WERI-Rb-1 (cell line): ENCODE measurements at regions not wholly inside any gene's neighbourhood (a gene's known extent, or its start where the extent isn't known, plus 50 kb on each side); places are given as distances from the start of the nearest gene placed in this dataset.

ENCODE experiments used
- DNase-seq: peaks from one replicate; pipeline ENCODE4 v3.0.0-alpha.2; 2020
- H3K27ac ChIP-seq: fragments of 250-450 bp; sonication (Bioruptor Pico); 2 replicates; pipeline ENCODE4 v1.5.1; 2020; ENCODE audit warnings: mild to moderate bottlenecking, moderate library complexity
- H3K27me3 ChIP-seq: fragments of 250-450 bp; sonication (Bioruptor Pico); 2 replicates; pipeline ENCODE4 v1.5.1; 2021; ENCODE audit warnings: mild to moderate bottlenecking, low read depth, moderate library complexity; ENCODE audit not compliant: insufficient read depth, severe bottlenecking
- H3K36me3 ChIP-seq: fragments of 250-450 bp; sonication (Bioruptor Pico); 2 replicates; pipeline ENCODE4 v1.5.1; 2020; ENCODE audit warnings: mild to moderate bottlenecking, moderate library complexity
- H3K4me3 ChIP-seq: 2 replicates; pipeline ENCODE4 v1.5.1; 2011; ENCODE audit warnings: low read depth, mild to moderate bottlenecking, control low read depth, low read length
- H3K9me3 ChIP-seq: fragments of 250-450 bp; sonication (Bioruptor Pico); 2 replicates; pipeline ENCODE4 v1.5.1; 2021; ENCODE audit warnings: mild to moderate bottlenecking, moderate library complexity; ENCODE audit not compliant: severe bottlenecking
- TF ChIP-seq, protein P1 (sequence below): IDR thresholded peaks from 2 replicates; pipeline ENCODE4 v1.5.1; 2011; ENCODE audit warnings: low read depth, mild to moderate bottlenecking, control low read depth, inconsistent platforms, low read length

DNA sequence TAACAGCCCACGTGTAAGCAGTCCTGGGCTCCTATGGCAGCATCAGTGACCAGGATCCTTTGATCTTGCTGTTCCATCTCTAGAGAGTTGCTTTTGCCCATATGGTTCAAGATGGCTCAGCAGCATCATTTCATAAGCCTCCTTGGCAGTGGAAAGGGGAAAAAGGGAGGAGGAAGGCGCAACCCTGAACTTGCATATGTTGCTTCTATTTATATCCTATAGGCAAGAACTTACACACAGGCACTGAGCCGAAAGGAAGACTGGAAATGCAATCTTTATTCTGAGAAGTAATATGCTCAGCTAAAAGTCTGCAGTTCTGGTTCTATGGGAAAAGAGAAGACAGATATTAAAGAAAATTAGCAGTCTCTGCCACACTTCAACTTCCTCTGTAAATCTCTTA, 167.7 kb upstream of the PLXNC1 start:
- Histone ChIP-seq H3K27me3 (no peaks in the 10 kb centered on the region), H3K27ac (no peak overlapping the region), H3K4me3 (no peak overlapping the region), H3K36me3 (no peaks in the 10 kb centered on the region), H3K9me3 (peaks cover 4% of the 10 kb centered on the region)
- no peak for DNase-seq
- TF ChIP-seq, protein P1, sequence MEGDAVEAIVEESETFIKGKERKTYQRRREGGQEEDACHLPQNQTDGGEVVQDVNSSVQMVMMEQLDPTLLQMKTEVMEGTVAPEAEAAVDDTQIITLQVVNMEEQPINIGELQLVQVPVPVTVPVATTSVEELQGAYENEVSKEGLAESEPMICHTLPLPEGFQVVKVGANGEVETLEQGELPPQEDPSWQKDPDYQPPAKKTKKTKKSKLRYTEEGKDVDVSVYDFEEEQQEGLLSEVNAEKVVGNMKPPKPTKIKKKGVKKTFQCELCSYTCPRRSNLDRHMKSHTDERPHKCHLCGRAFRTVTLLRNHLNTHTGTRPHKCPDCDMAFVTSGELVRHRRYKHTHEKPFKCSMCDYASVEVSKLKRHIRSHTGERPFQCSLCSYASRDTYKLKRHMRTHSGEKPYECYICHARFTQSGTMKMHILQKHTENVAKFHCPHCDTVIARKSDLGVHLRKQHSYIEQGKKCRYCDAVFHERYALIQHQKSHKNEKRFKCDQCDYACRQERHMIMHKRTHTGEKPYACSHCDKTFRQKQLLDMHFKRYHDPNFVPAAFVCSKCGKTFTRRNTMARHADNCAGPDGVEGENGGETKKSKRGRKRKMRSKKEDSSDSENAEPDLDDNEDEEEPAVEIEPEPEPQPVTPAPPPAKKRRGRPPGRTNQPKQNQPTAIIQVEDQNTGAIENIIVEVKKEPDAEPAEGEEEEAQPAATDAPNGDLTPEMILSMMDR: no peak

DNA sequence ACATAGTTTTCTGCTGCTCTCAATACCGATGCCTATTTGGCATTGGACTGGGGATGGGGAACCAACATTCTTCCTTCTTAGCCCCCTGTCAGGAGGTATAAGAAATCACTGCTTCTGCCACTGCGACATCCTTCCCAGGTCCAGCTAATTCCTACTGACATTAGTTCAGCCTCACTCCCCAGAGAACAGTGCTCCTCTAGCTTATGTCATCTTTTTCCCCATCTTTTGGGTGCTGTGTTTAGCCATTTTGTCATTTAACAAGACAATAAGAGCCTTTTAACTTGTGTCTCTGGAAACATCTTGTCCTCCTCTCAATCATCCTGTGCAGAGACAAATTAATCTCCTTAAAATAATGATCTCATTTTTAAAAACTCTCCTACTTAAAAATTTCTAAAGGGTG, 167.0 kb upstream of the PLXNC1 start:
- no peak for DNase-seq
- TF ChIP-seq, protein P1: no peak

DNA sequence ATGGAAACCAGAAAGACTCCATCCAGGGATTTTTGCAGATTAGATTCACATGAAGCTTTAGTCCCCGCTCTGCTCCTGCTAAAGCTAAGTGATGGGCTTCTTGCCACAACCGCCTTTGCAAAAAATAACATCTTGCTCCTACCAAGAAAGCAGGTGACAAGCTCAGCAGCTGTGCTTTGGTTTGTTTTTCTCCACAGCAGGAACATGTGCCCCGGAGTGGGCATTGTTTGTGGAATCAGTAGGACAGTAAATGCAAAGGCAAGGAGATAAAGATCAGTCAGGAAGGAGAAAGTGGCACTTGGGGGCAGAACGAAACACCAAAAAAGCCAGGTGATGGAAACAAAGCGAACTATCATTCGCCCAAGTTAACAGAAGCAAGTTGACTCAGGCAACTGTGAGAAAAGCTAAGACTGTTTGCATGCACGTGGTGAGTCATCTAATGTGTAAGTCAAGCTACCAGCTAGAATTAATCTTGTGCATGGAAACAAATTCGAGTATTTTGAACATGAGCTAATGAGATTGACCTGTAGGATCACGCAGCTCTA, 165.5 kb upstream of the PLXNC1 start:
- Histone ChIP-seq H3K27me3 (no peaks in the 10 kb centered on the region), H3K4me3 (no peak overlapping the region), H3K9me3 (peaks cover 4% of the 10 kb centered on the region), H3K36me3 (no peaks in the 10 kb centered on the region), H3K27ac (no peak overlapping the region)
- peak; percentile 28 for DNase-seq
- TF ChIP-seq, protein P1: no peak

More for the DNA sequence above, 167.0 kb upstream of the PLXNC1 start:
- Histone ChIP-seq H3K4me3 (no peak overlapping the region), H3K27ac (no peak overlapping the region; the same call in 1 of the 2 replicates), H3K27me3 (no peaks in the 10 kb centered on the region), H3K9me3 (peaks cover 4% of the 10 kb centered on the region), H3K36me3 (no peaks in the 10 kb centered on the region)

DNA sequence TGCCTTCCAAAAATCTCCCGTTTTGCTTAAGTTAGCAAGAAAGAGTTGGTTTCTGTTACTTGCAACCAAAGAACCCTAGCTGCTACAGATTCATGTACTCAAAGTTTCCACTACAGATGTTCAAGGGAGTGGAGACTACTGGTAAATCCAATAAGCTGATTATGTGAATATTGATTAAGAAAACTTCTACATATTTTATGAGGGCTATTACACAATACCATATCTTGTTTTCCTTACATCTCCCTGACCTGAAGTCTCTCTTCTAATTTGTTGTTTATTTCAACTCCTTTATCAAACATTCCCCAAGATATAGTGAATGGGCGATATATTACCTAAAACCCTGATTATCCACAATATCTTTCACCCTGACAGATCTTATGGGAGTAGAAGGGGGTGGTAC, 164.4 kb upstream of the PLXNC1 start:
- no peaks in the 10 kb centered on the region for H3K36me3 ChIP-seq
- no peak overlapping the region for H3K27ac ChIP-seq
- DNase-seq: no peak
- H3K4me3 ChIP-seq: no peak overlapping the region
- H3K27me3 ChIP-seq: no peaks in the 10 kb centered on the region
- TF ChIP-seq, protein P1: no peak
- peaks cover 4% of the 10 kb centered on the region for H3K9me3 ChIP-seq

DNA sequence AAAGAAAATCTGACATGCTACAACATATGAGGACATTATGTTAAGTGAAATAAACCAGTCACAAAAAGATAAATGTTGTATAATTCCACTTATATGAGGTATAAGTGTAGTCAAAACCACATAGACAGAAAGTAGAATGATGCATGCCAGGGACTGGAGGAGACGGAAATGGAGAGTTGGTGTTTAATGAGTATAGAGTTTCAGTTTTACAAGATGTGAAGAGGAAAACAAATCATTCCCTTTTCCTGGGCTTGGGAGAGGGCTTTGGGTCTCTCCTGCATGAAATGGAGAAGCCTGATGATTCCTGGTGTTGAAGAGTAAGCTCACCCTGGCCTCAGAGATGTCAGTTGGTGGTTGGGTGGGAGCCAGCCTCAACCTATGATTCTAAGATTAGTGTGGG, 158.4 kb upstream of the PLXNC1 start:
- Histone ChIP-seq H3K27me3 (no peaks in the 10 kb centered on the region), H3K4me3 (no peak overlapping the region), H3K36me3 (no peaks in the 10 kb centered on the region), H3K9me3 (no peaks in the 10 kb centered on the region), H3K27ac (no peak overlapping the region)
- DNase-seq: no peak
- TF ChIP-seq, protein P1: no peak
